Endothelial cell of umbilical vein (primary cell): ENCODE measurements at regions not wholly inside any gene's neighbourhood (a gene's known extent, or its start where the extent isn't known, plus 50 kb on each side); places are given as distances from the start of the nearest gene placed in this dataset.

Experiments
- BruUV-seq: library from RNA; stranded (reverse); fragments of 400-500 nt; replicated peaks from 2 replicates; lab custom pipeline; 2021; lab: Mats Ljungman, UMichigan
- CTCF ChIA-PET: fragments of 300-600, 350-600 bp; sonication (Branson Sonifier 250); formaldehyde crosslinking; loops from one replicate; lab custom pipeline; 2021; ENCODE audit warnings: antibody characterized with exemption, inconsistent platforms; lab: Charles Lee
- POLR2A ChIA-PET: fragments of 300-600, 350-600 bp; sonication (Branson Sonifier 250); formaldehyde crosslinking; loops from one replicate; lab custom pipeline; 2021; ENCODE audit warnings: antibody characterized with exemption, inconsistent platforms; lab: Charles Lee
- DNase-seq: peaks from one replicate; pipeline ENCODE4 v3.0.0-alpha.2; 2011; ENCODE audit warnings: low read depth, low spot score
- FAIRE-seq: peaks from 2 replicates; lab custom pipeline; 2011; peaks lifted over from hg19 to GRCh38; lab: Jason Lieb, UNC
- H2AFZ ChIP-seq: 2 replicates; pipeline ENCODE4 v1.6.0; 2012; ENCODE audit warnings: low read depth, low read length, control low read depth, inconsistent platforms
- H3K27ac ChIP-seq: 2 replicates; pipeline ENCODE4 v1.5.1; 2011; ENCODE audit warnings: low read depth, mild to moderate bottlenecking, control low read depth, low read length, moderate library complexity; ENCODE audit not compliant: insufficient read depth
- H3K27me3 ChIP-seq, 2 experiments: 2 replicates each; pipeline versions ENCODE4 v1.6.0 to v1.6.1; 2011; ENCODE audit warnings: low read length in 2 of 2, mixed read lengths in 1 of 2; ENCODE audit not compliant: control insufficient read depth in 2 of 2, insufficient read depth in 2 of 2
- H3K36me3 ChIP-seq, 2 experiments: 2 replicates in 1 of 2; 3 replicates in 1 of 2; pipeline ENCODE4 v1.5.1; 2011; ENCODE audit warnings: low read length in 2 of 2, mild to moderate bottlenecking in 1 of 2, moderate library complexity in 1 of 2; ENCODE audit not compliant: control insufficient read depth in 2 of 2, insufficient read depth in 2 of 2; ENCODE audit errors: extremely low read depth in 1 of 2
- H3K4me1 ChIP-seq: 3 replicates; pipeline ENCODE4 v1.5.1; 2011; ENCODE audit warnings: mild to moderate bottlenecking, low read length; ENCODE audit not compliant: control insufficient read depth, insufficient read depth; ENCODE audit errors: extremely low read depth
- H3K4me2 ChIP-seq: 2 replicates; pipeline ENCODE4 v1.6.1; 2011; ENCODE audit warnings: low read length, control low read depth, mixed read lengths; ENCODE audit not compliant: insufficient read depth
- H3K4me3 ChIP-seq, 3 experiments: fragments of 200-600 bp in 1 of 3; sonication (generic), shearing (Covaris generic) in 1 of 3; replicated peaks in 1 of 3; 2 replicates each; pipeline ENCODE4 v1.5.1; 2011 to 2016; ENCODE audit warnings: control low read depth in 3 of 3, low read length in 3 of 3, mild to moderate bottlenecking in 2 of 3, inconsistent platforms in 1 of 3, low read depth in 1 of 3, moderate library complexity in 1 of 3; ENCODE audit not compliant: insufficient read depth in 1 of 3
- H3K79me2 ChIP-seq: 2 replicates; pipeline ENCODE4 v1.6.0; 2012; ENCODE audit warnings: low read length, inconsistent platforms; ENCODE audit not compliant: control insufficient read depth, insufficient read depth
- H3K9ac ChIP-seq: replicated peaks from 2 replicates; pipeline ENCODE3; 2011; ENCODE audit warnings: low read length, control low read depth; ENCODE audit not compliant: insufficient read depth; ENCODE audit errors: extremely low read depth
- H3K9me1 ChIP-seq: replicated peaks from 3 replicates; pipeline ENCODE4 v1.6.0; 2011; ENCODE audit warnings: mild to moderate bottlenecking, low read length; ENCODE audit not compliant: control insufficient read depth, insufficient read depth; ENCODE audit errors: extremely low read depth
- H3K9me3 ChIP-seq: replicated peaks from 2 replicates; pipeline ENCODE4 v1.5.1; 2012; ENCODE audit warnings: low read length, inconsistent platforms; ENCODE audit not compliant: control insufficient read depth, insufficient read depth
- H4K20me1 ChIP-seq: replicated peaks from 2 replicates; pipeline ENCODE3; 2011; ENCODE audit warnings: mild to moderate bottlenecking, low read length; ENCODE audit not compliant: control insufficient read depth, insufficient read depth; ENCODE audit errors: extremely low read depth
- CTCF ChIP-seq, 2 donors: IDR thresholded peaks; 1 replicate in 1 of 2; 2 replicates in 1 of 2; pipeline ENCODE4 v1.5.1; 2011; ENCODE audit warnings: low read length in 2 of 2, mild to moderate bottlenecking in 2 of 2, moderate library complexity in 2 of 2, control low read depth in 1 of 2, inconsistent platforms in 1 of 2, low read depth in 1 of 2; ENCODE audit not compliant: insufficient read depth in 1 of 2; ENCODE audit errors: extremely low read depth in 1 of 2
- EZH2 ChIP-seq: IDR thresholded peaks from 2 replicates; pipeline ENCODE4 v1.6.1; 2012; ENCODE audit warnings: borderline replicate concordance, low read depth, mild to moderate bottlenecking, moderate library complexity, low read length, inconsistent platforms; ENCODE audit not compliant: severe bottlenecking
- FOS ChIP-seq: IDR thresholded peaks from 2 replicates; pipeline ENCODE4 v1.6.1; 2011; ENCODE audit warnings: mild to moderate bottlenecking, low read length, moderate library complexity, borderline replicate concordance; ENCODE audit not compliant: insufficient read depth
- GATA2 ChIP-seq: IDR thresholded peaks from 2 replicates; pipeline ENCODE4 v1.7.0; 2011; ENCODE audit warnings: low read depth, mild to moderate bottlenecking, moderate library complexity, mixed read lengths, low read length; ENCODE audit not compliant: insufficient read length, insufficient read depth
- JUN ChIP-seq: IDR thresholded peaks from 2 replicates; pipeline ENCODE4 v1.6.1; 2011; ENCODE audit warnings: borderline replicate concordance, low read depth; ENCODE audit not compliant: insufficient read length, insufficient read depth
- MYC ChIP-seq: IDR thresholded peaks from one replicate; pipeline ENCODE4 v1.6.1; 2011; ENCODE audit warnings: mild to moderate bottlenecking, low read depth, low read length
- POLR2A ChIP-seq: IDR thresholded peaks from 2 replicates; pipeline ENCODE4 v1.6.1; 2012; ENCODE audit warnings: low read depth, mild to moderate bottlenecking, control low read depth, low read length
- POLR2AphosphoS5 ChIP-seq: IDR thresholded peaks from 2 replicates; pipeline ENCODE4 v1.6.1; 2012; ENCODE audit warnings: low read depth, mild to moderate bottlenecking, control low read depth, low read length, moderate library complexity; ENCODE audit not compliant: insufficient read depth
- dilution Hi-C: fragments of 300-500 bp; cut with MboI; formaldehyde crosslinking; loops from one replicate; pipeline ENCODE4 v1.15.0; 2019; ENCODE audit warnings: low sequenced_read_pairs; ENCODE audit not compliant: extremely low pct_ligation_motif_present
- intact Hi-C: fragments of 100-400 bp; cut with micrococcal nuclease; formaldehyde crosslinking; loops from one replicate; pipeline ENCODE4 v1.10.0; 2022
- TF ChIP-seq, protein P1 (sequence below): IDR thresholded peaks from 2 replicates; pipeline ENCODE4 v1.6.1; 2011; ENCODE audit not compliant: insufficient read depth, insufficient read length

DNA sequence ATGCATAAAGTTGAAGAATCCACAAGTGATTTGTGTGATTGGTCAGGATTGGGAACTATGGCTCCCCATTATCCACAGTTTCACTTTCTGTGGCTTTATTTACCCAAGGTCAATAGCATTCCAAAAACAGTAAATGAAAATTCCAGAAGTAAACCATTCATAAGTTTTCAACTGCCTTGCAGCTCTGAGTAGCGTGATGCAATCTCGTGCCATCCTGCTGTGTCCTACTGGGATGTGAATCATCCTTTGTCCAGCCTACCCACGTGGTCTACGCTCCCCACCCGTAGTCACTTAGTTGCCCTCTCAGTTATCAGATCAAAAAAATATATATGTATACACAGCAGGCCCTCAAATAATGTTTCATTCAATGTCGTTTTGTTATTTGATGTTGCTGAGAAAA is 89.0 kb upstream of the DLGAP1 start:
- no peak overlapping the region for H3K4me3 ChIP-seq
- POLR2A ChIA-PET: no interaction called here
- H2AFZ ChIP-seq: no peak overlapping the region
- H4K20me1 ChIP-seq: no peaks in the 10 kb centered on the region
- BruUV-seq: no TSS peak
- no peaks in the 10 kb centered on the region for H3K79me2 ChIP-seq
- TF ChIP-seq POLR2AphosphoS5: no peak
- no peak for TF ChIP-seq EZH2
- TF ChIP-seq POLR2A: no peak
- no peak for TF ChIP-seq MYC
- no peak for TF ChIP-seq CTCF (IDR thresholded peaks at IDR 0.05; ENCODE audit: extremely low read depth in 1 of 2, insufficient read depth in 1 of 2, low read depth in 1 of 2, low read length in 2 of 2)
- TF ChIP-seq FOS: no peak
- no peak for TF ChIP-seq JUN
- TF ChIP-seq, protein P1, sequence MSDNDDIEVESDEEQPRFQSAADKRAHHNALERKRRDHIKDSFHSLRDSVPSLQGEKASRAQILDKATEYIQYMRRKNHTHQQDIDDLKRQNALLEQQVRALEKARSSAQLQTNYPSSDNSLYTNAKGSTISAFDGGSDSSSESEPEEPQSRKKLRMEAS: no peak
- no peak for TF ChIP-seq GATA2
- intact Hi-C loops: no loop called here
- no peak overlapping the region for H3K27ac ChIP-seq
- H3K9ac ChIP-seq: no peak overlapping the region
- FAIRE-seq (no peak), DNase-seq (no peak)
- H3K9me3 ChIP-seq: peaks cover 7% of the 10 kb centered on the region
- no peaks in the 10 kb centered on the region for H3K36me3 ChIP-seq
- no peaks in the 10 kb centered on the region for H3K27me3 ChIP-seq
- H3K4me1 ChIP-seq: no peaks in the 10 kb centered on the region
- dilution Hi-C loops: no loop called here
- H3K9me1 ChIP-seq: no peaks in the 10 kb centered on the region
- H3K4me2 ChIP-seq: no peak overlapping the region
- CTCF ChIA-PET: no interaction called here
